ENCODE measurements at regions not wholly inside any gene's neighbourhood (a gene's known extent, or its start where the extent isn't known, plus 50 kb on each side); places are given as distances from the start of the nearest gene placed in this dataset.

DNA sequence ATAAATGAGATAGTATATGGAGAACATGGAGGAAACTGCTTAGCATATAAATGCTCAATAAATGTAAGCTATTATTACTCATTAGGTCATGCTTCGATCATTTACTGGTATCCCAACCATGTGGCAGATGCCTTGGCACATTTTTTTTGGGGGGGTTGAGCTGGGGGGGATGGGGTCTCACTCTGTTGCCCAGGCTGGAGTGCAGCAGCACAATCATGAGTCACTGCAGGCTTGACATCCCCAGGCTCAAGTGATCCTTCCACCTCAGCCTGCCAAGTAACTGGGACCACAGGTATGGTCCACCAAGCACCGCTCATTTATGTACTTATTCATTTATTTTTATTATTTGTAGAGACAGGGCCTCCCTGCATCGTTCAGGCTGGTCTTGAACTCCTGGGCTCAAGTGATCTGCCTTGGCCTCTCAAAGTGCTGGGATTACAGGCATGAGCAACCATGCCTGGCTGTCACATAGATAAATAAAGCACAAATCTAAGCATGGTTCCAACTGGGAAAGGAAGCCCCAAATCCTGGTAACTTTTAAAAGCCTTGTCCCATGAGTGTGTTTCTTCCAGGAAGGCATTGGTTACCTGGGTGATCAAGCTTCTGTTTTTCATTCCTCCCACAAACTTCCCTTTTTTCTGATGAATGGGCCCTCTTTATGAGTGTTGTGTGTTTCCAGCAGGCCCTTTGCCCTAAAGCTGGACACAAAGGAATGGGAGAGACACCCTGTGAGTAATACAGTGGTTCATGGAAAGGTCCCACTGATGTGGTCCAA is 147.4 kb upstream of the UMPS start:
- DNase-seq (ENCODE audit: unreplicated experiment), result no peak
- H3K27ac Mint-ChIP-seq (ENCODE audit: low read depth, unreplicated experiment), result no peak overlapping the region

DNA sequence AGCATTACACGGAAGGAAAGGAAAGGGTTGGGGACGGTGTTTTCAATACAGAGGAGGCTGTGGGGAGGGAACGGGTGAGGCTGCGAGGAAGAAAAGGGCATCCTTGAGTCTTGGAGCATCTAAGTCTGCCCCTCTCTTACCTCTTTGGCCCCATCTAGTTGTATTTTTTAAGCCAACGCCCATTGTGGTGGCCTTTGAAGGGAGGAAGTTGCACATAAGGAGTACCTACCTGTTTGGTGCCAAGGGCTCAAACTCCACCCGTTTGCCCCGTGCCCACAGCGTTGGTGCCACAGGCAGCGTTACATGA is 146.1 kb upstream of the UMPS start:
- Mint-ChIP-seq H3K9me3 (ENCODE audit: unreplicated experiment) (no peaks in the 10 kb centered on the region), H3K27ac (ENCODE audit: low read depth, unreplicated experiment) (no peak overlapping the region), H3K36me3 (ENCODE audit: insufficient read depth, unreplicated experiment) (no peaks in the 10 kb centered on the region), H3K27me3 (ENCODE audit: insufficient read depth, unreplicated experiment) (peaks cover 51% of the 10 kb centered on the region), H3K4me3 (ENCODE audit: unreplicated experiment) (peak overlapping the region; percentile 17), H3K4me1 (ENCODE audit: insufficient read depth, unreplicated experiment) (no peaks in the 10 kb centered on the region)
- no peak for DNase-seq (ENCODE audit: unreplicated experiment)
- intact Hi-C loops (cut with micrococcal nuclease), result no loop called here
- TF ChIP-seq, protein P1, sequence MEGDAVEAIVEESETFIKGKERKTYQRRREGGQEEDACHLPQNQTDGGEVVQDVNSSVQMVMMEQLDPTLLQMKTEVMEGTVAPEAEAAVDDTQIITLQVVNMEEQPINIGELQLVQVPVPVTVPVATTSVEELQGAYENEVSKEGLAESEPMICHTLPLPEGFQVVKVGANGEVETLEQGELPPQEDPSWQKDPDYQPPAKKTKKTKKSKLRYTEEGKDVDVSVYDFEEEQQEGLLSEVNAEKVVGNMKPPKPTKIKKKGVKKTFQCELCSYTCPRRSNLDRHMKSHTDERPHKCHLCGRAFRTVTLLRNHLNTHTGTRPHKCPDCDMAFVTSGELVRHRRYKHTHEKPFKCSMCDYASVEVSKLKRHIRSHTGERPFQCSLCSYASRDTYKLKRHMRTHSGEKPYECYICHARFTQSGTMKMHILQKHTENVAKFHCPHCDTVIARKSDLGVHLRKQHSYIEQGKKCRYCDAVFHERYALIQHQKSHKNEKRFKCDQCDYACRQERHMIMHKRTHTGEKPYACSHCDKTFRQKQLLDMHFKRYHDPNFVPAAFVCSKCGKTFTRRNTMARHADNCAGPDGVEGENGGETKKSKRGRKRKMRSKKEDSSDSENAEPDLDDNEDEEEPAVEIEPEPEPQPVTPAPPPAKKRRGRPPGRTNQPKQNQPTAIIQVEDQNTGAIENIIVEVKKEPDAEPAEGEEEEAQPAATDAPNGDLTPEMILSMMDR (IDR thresholded peaks at IDR 0.05; ENCODE audit: unreplicated experiment), result no peak
- ChIA-PET CTCF (interaction anchor here (1.1 kb wide), 1 partner anchor 12 kb away, joined by 3 read pairs; no protein-coding TSS in a partner anchor), POLR2A (no interaction called here)
- BruUV-seq (replicated peaks), result no TSS peak

More for the DNA sequence above, 147.4 kb upstream of the UMPS start:
- peaks cover 49% of the 10 kb centered on the region for H3K27me3 Mint-ChIP-seq (ENCODE audit: insufficient read depth, unreplicated experiment)
- TF ChIP-seq, protein P1 (IDR thresholded peaks at IDR 0.05; ENCODE audit: unreplicated experiment), result no peak
- ChIA-PET CTCF (interaction anchor here (0.6 to 1.1 kb wide), 3 partner anchors 13 to 59 kb away, joined by 3 to 4 read pairs (median 3); no protein-coding TSS in a partner anchor), POLR2A (interaction anchor here (0.6 kb wide), 1 partner anchor 57 kb away, joined by 3 read pairs; no protein-coding TSS in a partner anchor)
- H3K4me3 Mint-ChIP-seq (ENCODE audit: unreplicated experiment), result no peak overlapping the region
- H3K36me3 Mint-ChIP-seq (ENCODE audit: insufficient read depth, unreplicated experiment), result no peaks in the 10 kb centered on the region
- intact Hi-C loops (cut with micrococcal nuclease), result no loop called here
- no peaks in the 10 kb centered on the region for H3K9me3 Mint-ChIP-seq (ENCODE audit: unreplicated experiment)
- BruUV-seq (replicated peaks), result no TSS peak
- H3K4me1 Mint-ChIP-seq (ENCODE audit: insufficient read depth, unreplicated experiment), result no peaks in the 10 kb centered on the region

DNA sequence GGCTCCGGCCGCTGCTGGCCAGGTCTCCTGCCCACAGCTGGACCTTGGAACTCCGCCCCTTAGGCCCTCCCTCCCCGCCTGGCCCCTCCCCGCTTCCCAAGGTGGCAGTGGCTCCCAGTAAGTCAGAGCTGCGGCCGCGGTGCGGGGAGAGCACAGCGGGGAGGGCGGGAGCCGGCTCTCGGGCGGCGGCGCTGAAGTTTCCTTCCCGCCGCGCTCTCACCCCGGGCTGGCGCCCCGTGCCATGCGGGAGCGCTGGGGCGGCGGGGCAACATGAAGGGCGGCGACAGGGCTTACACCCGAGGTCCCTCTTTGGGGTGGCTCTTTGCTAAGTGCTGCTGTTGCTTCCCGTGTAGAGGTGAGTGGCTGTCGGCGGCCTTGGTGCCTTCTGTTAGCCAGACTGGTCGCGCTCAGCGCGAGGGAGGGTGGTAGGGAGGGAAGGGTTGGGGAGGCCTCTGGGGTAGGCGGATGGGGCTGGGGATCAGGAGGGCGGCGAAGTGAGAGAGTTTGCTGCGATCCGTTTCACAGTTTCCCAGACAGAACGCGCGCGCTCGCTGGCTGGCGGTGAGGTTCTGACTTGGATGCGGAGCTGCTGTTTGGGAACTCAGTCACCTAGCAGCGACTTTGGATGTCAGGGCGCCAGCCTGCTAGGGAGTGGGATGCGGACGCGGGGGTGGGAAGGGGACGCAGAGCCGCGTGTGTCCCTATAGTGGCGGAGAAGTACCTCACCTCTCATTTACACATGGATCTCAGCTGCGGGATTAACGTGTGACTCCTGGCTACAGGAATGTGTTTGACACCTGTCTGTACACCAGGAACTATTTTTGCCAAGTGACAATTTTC is 145.5 kb upstream of the UMPS start:
- H3K27ac Mint-ChIP-seq (ENCODE audit: low read depth, unreplicated experiment), result no peak overlapping the region
- no peak overlapping the region for H3K4me3 Mint-ChIP-seq (ENCODE audit: unreplicated experiment)
- intact Hi-C loops (cut with micrococcal nuclease), result no loop called here
- no peaks in the 10 kb centered on the region for H3K9me3 Mint-ChIP-seq (ENCODE audit: unreplicated experiment)
- peaks cover 51% of the 10 kb centered on the region for H3K27me3 Mint-ChIP-seq (ENCODE audit: insufficient read depth, unreplicated experiment)
- POLR2A ChIA-PET, result no interaction called here
- H3K4me1 Mint-ChIP-seq (ENCODE audit: insufficient read depth, unreplicated experiment), result no peaks in the 10 kb centered on the region
- CTCF ChIA-PET, result interaction anchor here (0.6 kb wide), 2 partner anchors 29 to 32 kb away, joined by 3 to 4 read pairs; no protein-coding TSS in a partner anchor
- DNase-seq (ENCODE audit: unreplicated experiment), result peak; percentile 38
- TF ChIP-seq, protein P1 (IDR thresholded peaks at IDR 0.05; ENCODE audit: unreplicated experiment), result no peak
- H3K36me3 Mint-ChIP-seq (ENCODE audit: insufficient read depth, unreplicated experiment), result no peaks in the 10 kb centered on the region
- BruUV-seq (replicated peaks), result no TSS peak

Data from MCF 10A (cell line).